IMR-90 (cell line): ENCODE measurements at regions not wholly inside any gene's neighbourhood (a gene's known extent, or its start where the extent isn't known, plus 50 kb on each side); places are given as distances from the start of the nearest gene placed in this dataset.

Source experiments
- ATAC-seq: fragments of 200-7000 bp; cut with Tn5 transposase; 2 replicates; pipeline ENCODE4 v1.9.1; 2020; ENCODE audit warnings: low read depth, mild to moderate bottlenecking, moderate library complexity
- BruUV-seq: library from RNA; stranded (reverse); fragments of 400-500 nt; replicated peaks from 2 replicates; lab custom pipeline; 2021; lab: Mats Ljungman, UMichigan
- CTCF ChIA-PET: fragments of 300-600 bp; formaldehyde crosslinking; extraction: SDS; loops from one replicate; lab custom pipeline; 2021; ENCODE audit warnings: antibody characterized with exemption; lab: Yijun Ruan, JAX
- POLR2A ChIA-PET: fragments of 300-600 bp; sonication (Branson Sonifier 250); formaldehyde crosslinking; loops from one replicate; lab custom pipeline; 2022; ENCODE audit warnings: antibody characterized with exemption; ENCODE audit not compliant: unreplicated experiment; lab: Charles Lee
- DNase-seq: peaks from one replicate; pipeline ENCODE4 v3.0.0; 2013
- H2AFZ ChIP-seq: replicated peaks from 2 replicates; pipeline ENCODE3; 2013; ENCODE audit warnings: low read length, mild to moderate bottlenecking; ENCODE audit not compliant: poor library complexity
- H2AK5ac ChIP-seq: 2 replicates; pipeline ENCODE4 v1.6.1; 2013; ENCODE audit warnings: low read depth, low read length, inconsistent platforms
- H2AK9ac ChIP-seq: replicated peaks from 2 replicates; pipeline ENCODE3; 2013; ENCODE audit warnings: mild to moderate bottlenecking, low read depth, low read length, moderate library complexity; ENCODE audit not compliant: poor library complexity
- H2BK120ac ChIP-seq: 2 replicates; pipeline ENCODE4 v1.6.1; 2013; ENCODE audit warnings: low read depth, low read length, inconsistent platforms
- H2BK15ac ChIP-seq: 3 replicates; pipeline ENCODE4 v1.6.1; 2013; ENCODE audit warnings: low read depth, low read length, inconsistent platforms
- H2BK20ac ChIP-seq: 2 replicates; pipeline ENCODE4 v1.6.1; 2013; ENCODE audit warnings: low read depth, mild to moderate bottlenecking, inconsistent platforms, low read length, moderate library complexity
- H2BK5ac ChIP-seq: 2 replicates; pipeline ENCODE4 v1.6.1; 2013; ENCODE audit warnings: mild to moderate bottlenecking, low read depth, low read length, inconsistent platforms; ENCODE audit not compliant: poor library complexity, severe bottlenecking
- H3K14ac ChIP-seq: replicated peaks from 2 replicates; pipeline ENCODE4 v1.6.1; 2013; ENCODE audit warnings: low read depth, low read length, inconsistent platforms
- H3K18ac ChIP-seq: 2 replicates; pipeline ENCODE4 v1.6.1; 2013; ENCODE audit warnings: low read depth, low read length, control low read depth
- H3K23ac ChIP-seq: 2 replicates; pipeline ENCODE4 v1.6.1; 2013; ENCODE audit warnings: low read depth, low read length, inconsistent platforms
- H3K27ac ChIP-seq: 2 replicates; pipeline ENCODE4 v1.5.1; 2013; ENCODE audit warnings: mild to moderate bottlenecking, control low read depth, low read length; ENCODE audit not compliant: insufficient read depth
- H3K27me3 ChIP-seq: 2 replicates; pipeline ENCODE4 v1.6.1; 2013; ENCODE audit warnings: low read length; ENCODE audit not compliant: control insufficient read depth, insufficient read depth
- H3K36me3 ChIP-seq: 2 replicates; pipeline ENCODE4 v1.6.1; 2013; ENCODE audit warnings: low read length, mixed read lengths; ENCODE audit not compliant: control insufficient read depth, insufficient read depth
- H3K4ac ChIP-seq: 2 replicates; pipeline ENCODE4 v1.6.1; 2013; ENCODE audit warnings: low read depth, low read length, inconsistent platforms
- H3K4me1 ChIP-seq: 2 replicates; pipeline ENCODE4 v1.6.1; 2013; ENCODE audit warnings: low read length, mixed read lengths; ENCODE audit not compliant: control insufficient read depth, insufficient read depth
- H3K4me2 ChIP-seq: 2 replicates; pipeline ENCODE4 v1.6.1; 2013; ENCODE audit warnings: low read depth, mild to moderate bottlenecking, control low read depth, low read length, moderate library complexity
- H3K4me3 ChIP-seq: 2 replicates; pipeline ENCODE4 v1.5.1; 2013; ENCODE audit warnings: low read depth, mild to moderate bottlenecking, control low read depth, low read length, moderate library complexity; ENCODE audit not compliant: insufficient read depth
- H3K56ac ChIP-seq: 2 replicates; pipeline ENCODE4 v1.6.1; 2013; ENCODE audit warnings: low read length, inconsistent platforms; ENCODE audit not compliant: insufficient read depth; ENCODE audit errors: extremely low read depth
- H3K79me1 ChIP-seq, 2 experiments: 2 replicates each; pipeline ENCODE4 v1.6.1; 2013; ENCODE audit warnings: low read length in 2 of 2, inconsistent platforms in 1 of 2, low read depth in 1 of 2
- H3K9ac ChIP-seq: 2 replicates; pipeline ENCODE4 v1.6.1; 2013; ENCODE audit warnings: low read depth, low read length, control low read depth
- H3K9me1 ChIP-seq: 2 replicates; pipeline ENCODE4 v1.6.1; 2013; ENCODE audit warnings: low read length, inconsistent platforms; ENCODE audit not compliant: insufficient read depth
- H3K9me3 ChIP-seq: 2 replicates; pipeline ENCODE4 v1.6.1; 2013; ENCODE audit warnings: low read length; ENCODE audit not compliant: control insufficient read depth, insufficient read depth
- H4K20me1 ChIP-seq: 2 replicates; pipeline ENCODE4 v1.6.1; 2013; ENCODE audit warnings: low read length, inconsistent platforms; ENCODE audit not compliant: insufficient read depth
- H4K5ac ChIP-seq: 2 replicates; pipeline ENCODE4 v1.6.1; 2013; ENCODE audit warnings: mild to moderate bottlenecking, low read depth, low read length, control low read depth
- H4K8ac ChIP-seq, 2 experiments: 2 replicates each; pipeline ENCODE4 v1.6.1; 2013; ENCODE audit warnings: low read depth in 2 of 2, low read length in 2 of 2, control low read depth in 1 of 2, inconsistent platforms in 1 of 2
- H4K91ac ChIP-seq: 2 replicates; pipeline ENCODE4 v1.6.1; 2013; ENCODE audit warnings: low read depth, low read length, inconsistent platforms; ENCODE audit not compliant: insufficient read depth
- BHLHE40 ChIP-seq: fragments of 150-350 bp; IDR thresholded peaks from 2 replicates; pipeline ENCODE4 v1.6.1; 2016; ENCODE audit warnings: mild to moderate bottlenecking, low read depth, low read length
- CEBPB ChIP-seq: IDR thresholded peaks from 2 replicates; pipeline ENCODE4 v1.6.1; 2012; ENCODE audit warnings: low read depth, low read length, improper control_type of control experiment
- CHD1 ChIP-seq: IDR thresholded peaks from 2 replicates; pipeline ENCODE4 v1.6.1; 2012; ENCODE audit warnings: low read depth, low read length, improper control_type of control experiment
- ELK1 ChIP-seq: fragments of 150-350 bp; IDR thresholded peaks from 2 replicates; pipeline ENCODE4 v1.6.1; 2016; ENCODE audit warnings: low read depth, mild to moderate bottlenecking, low read length, moderate library complexity, borderline replicate concordance
- FOS ChIP-seq: fragments of 150-350 bp; IDR thresholded peaks from 2 replicates; pipeline ENCODE4 v1.6.1; 2016; ENCODE audit warnings: low read depth, low read length
- MAFK ChIP-seq: IDR thresholded peaks from 2 replicates; pipeline ENCODE4 v1.6.1; 2012; ENCODE audit warnings: low read depth, low read length, improper control_type of control experiment
- MAZ ChIP-seq: IDR thresholded peaks from 2 replicates; pipeline ENCODE4 v1.6.1; 2012; ENCODE audit warnings: low read depth, mild to moderate bottlenecking, low read length, improper control_type of control experiment, moderate library complexity, borderline replicate concordance
- MXI1 ChIP-seq: IDR thresholded peaks from 2 replicates; pipeline ENCODE4 v1.6.1; 2012; ENCODE audit warnings: low read depth, mild to moderate bottlenecking, low read length, moderate library complexity, borderline replicate concordance
- NFE2L2 ChIP-seq: fragments of 150-350 bp; IDR thresholded peaks from 2 replicates; pipeline ENCODE4 v1.6.1; 2016; ENCODE audit warnings: low read depth, mild to moderate bottlenecking, low read length
- POLR2A ChIP-seq: IDR thresholded peaks from 2 replicates; pipeline ENCODE4 v1.6.1; 2012; ENCODE audit warnings: mild to moderate bottlenecking, low read depth, low read length
- RAD21 ChIP-seq: IDR thresholded peaks from 2 replicates; pipeline ENCODE4 v1.6.1; 2012; ENCODE audit warnings: low read length, improper control_type of control experiment
- RCOR1 ChIP-seq: IDR thresholded peaks from 2 replicates; pipeline ENCODE4 v1.6.1; 2012; ENCODE audit warnings: mild to moderate bottlenecking, low read length, improper control_type of control experiment; ENCODE audit not compliant: insufficient replicate concordance
- RFX5 ChIP-seq: IDR thresholded peaks from 2 replicates; pipeline ENCODE4 v1.8.0; 2012; ENCODE audit warnings: low read depth, mild to moderate bottlenecking, low read length, moderate library complexity
- SMC3 ChIP-seq: fragments of 150-350 bp; IDR thresholded peaks from 2 replicates; pipeline ENCODE4 v1.6.1; 2016; ENCODE audit warnings: low read depth, mild to moderate bottlenecking, antibody characterized with exemption, low read length, moderate library complexity
- WGBS, 2 experiments: methylation state at CpG; one replicate each; pipeline versions ENCODE4 v1.1.5 to v1.1.7; 2013; ENCODE audit warnings: missing lambda C conversion rate in 2 of 2; ENCODE audit not compliant: insufficient read length in 1 of 2; ENCODE audit errors: extremely low coverage in 2 of 2; 5-methylcytosine and 5-hydroxymethylcytosine counted together
- dilution Hi-C: fragments of 300-500 bp; cut with HindIII; formaldehyde crosslinking; loops from one replicate; pipeline ENCODE4 v1.14.3; 2018; ENCODE audit warnings: low sequenced_read_pairs; ENCODE audit not compliant: unreplicated experiment
- in situ Hi-C: fragments of 300-500 bp; cut with MboI; formaldehyde crosslinking; loops from 3 replicates; pipeline ENCODE4 v1.14.3; 2019; ENCODE audit warnings: low sequenced_read_pairs, inconsistent platforms, mixed read lengths
- intact Hi-C: fragments of 100-400 bp; cut with micrococcal nuclease; formaldehyde crosslinking; loops from 2 replicates; pipeline ENCODE4 v1.10.0; 2022
- TF ChIP-seq, protein P1 (sequence below): fragments of 150-350 bp; IDR thresholded peaks from 2 replicates; pipeline ENCODE4 v1.6.1; 2017; ENCODE audit warnings: mild to moderate bottlenecking, antibody characterized with exemption, low read length, low read depth
- TF ChIP-seq, protein P2 (sequence below): conservative IDR thresholded peaks from 2 replicates; pipeline ENCODE4 v1.5.1; 2012; ENCODE audit warnings: mild to moderate bottlenecking, low read depth, low read length, improper control_type of control experiment

DNA sequence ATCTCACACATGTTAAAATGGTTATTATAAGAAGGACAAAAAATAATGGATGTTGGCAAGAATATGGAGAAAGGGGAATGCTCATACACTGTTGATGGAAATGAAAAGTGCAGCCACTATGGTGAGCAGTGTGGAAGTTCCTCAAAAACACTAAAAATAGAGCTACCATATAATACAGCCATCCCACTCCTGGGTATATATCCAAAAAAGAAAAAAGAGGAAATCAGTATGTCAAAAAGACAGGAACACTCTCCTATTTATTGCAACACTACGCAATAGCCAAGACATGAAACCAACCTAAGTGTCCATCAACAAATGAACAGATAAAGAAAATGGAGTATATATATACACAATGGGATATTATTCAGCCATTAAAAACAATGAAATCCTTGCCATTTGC, 642.6 kb downstream of the RNF144A start:
- H4K91ac ChIP-seq = no peak overlapping the region
- no peaks in the 10 kb centered on the region for H3K9me1 ChIP-seq
- no peak overlapping the region for H3K56ac ChIP-seq
- no peak for ATAC-seq
- no CpG with 5 or more reads among the region's 1 CpG for WGBS, 2 experiments
- no peaks in the 10 kb centered on the region for H3K4me1 ChIP-seq
- H2BK15ac ChIP-seq = no peak overlapping the region
- ChIA-PET CTCF (no interaction called here), POLR2A (no interaction called here)
- dilution Hi-C loops (no loop called here), intact Hi-C loops (no loop called here), in situ Hi-C loops (no loop called here)
- no peak overlapping the region for H3K9ac ChIP-seq
- no peak overlapping the region for H2AK9ac ChIP-seq
- no peak overlapping the region for H3K18ac ChIP-seq
- 0 out of 2 replicates have a peak, but pooled peaks cover 6% of the 10 kb centered on the region for H3K9me3 ChIP-seq
- H4K20me1 ChIP-seq = no peaks in the 10 kb centered on the region
- H3K79me1 ChIP-seq = no peaks in the 10 kb centered on the region
- H2BK5ac ChIP-seq = no peak overlapping the region
- H3K4me3 ChIP-seq = no peak overlapping the region
- no TSS peak for BruUV-seq
- no peak overlapping the region for H2BK20ac ChIP-seq
- H2AFZ ChIP-seq = no peak overlapping the region
- no peak overlapping the region for H3K4ac ChIP-seq
- no peak overlapping the region for H4K8ac ChIP-seq
- no peak overlapping the region for H2BK120ac ChIP-seq
- H3K4me2 ChIP-seq = no peak overlapping the region
- H3K23ac ChIP-seq = no peak overlapping the region
- no peaks in the 10 kb centered on the region for H3K27me3 ChIP-seq
- no peak overlapping the region for H3K14ac ChIP-seq
- no peak overlapping the region for H3K27ac ChIP-seq
- no peaks in the 10 kb centered on the region for H3K36me3 ChIP-seq
- TF ChIP-seq RFX5 (no peak), RCOR1 (no peak), ELK1 (no peak), MXI1 (no peak), CEBPB (no peak), NFE2L2 (no peak), BHLHE40 (no peak), CHD1 (no peak), MAFK (no peak), FOS (no peak), SMC3 (no peak), POLR2A (no peak), RAD21 (no peak), MAZ (no peak)
- TF ChIP-seq, protein P1, sequence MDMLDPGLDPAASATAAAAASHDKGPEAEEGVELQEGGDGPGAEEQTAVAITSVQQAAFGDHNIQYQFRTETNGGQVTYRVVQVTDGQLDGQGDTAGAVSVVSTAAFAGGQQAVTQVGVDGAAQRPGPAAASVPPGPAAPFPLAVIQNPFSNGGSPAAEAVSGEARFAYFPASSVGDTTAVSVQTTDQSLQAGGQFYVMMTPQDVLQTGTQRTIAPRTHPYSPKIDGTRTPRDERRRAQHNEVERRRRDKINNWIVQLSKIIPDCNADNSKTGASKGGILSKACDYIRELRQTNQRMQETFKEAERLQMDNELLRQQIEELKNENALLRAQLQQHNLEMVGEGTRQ = no peak
- TF ChIP-seq, protein P2, sequence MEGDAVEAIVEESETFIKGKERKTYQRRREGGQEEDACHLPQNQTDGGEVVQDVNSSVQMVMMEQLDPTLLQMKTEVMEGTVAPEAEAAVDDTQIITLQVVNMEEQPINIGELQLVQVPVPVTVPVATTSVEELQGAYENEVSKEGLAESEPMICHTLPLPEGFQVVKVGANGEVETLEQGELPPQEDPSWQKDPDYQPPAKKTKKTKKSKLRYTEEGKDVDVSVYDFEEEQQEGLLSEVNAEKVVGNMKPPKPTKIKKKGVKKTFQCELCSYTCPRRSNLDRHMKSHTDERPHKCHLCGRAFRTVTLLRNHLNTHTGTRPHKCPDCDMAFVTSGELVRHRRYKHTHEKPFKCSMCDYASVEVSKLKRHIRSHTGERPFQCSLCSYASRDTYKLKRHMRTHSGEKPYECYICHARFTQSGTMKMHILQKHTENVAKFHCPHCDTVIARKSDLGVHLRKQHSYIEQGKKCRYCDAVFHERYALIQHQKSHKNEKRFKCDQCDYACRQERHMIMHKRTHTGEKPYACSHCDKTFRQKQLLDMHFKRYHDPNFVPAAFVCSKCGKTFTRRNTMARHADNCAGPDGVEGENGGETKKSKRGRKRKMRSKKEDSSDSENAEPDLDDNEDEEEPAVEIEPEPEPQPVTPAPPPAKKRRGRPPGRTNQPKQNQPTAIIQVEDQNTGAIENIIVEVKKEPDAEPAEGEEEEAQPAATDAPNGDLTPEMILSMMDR = no peak
- no peak overlapping the region for H2AK5ac ChIP-seq
- no peak overlapping the region for H4K5ac ChIP-seq
- DNase-seq = no peak
